Ovary (tissue), 3 donors: ENCODE measurements at regions not wholly inside any gene's neighbourhood (a gene's known extent, or its start where the extent isn't known, plus 50 kb on each side); places are given as distances from the start of the nearest gene placed in this dataset.

Experiments used
- CTCF ChIP-seq, 3 donors: fragments of 450-650 bp in 2 of 3; fragments of 200-600 bp in 1 of 3; IDR thresholded peaks; one replicate each; pipeline versions ENCODE4 v1.5.1 to v1.8.0; 2016 to 2022; ENCODE audit warnings: antibody characterized with exemption in 3 of 3, mild to moderate bottlenecking in 1 of 3
- EP300 ChIP-seq: sonication (generic); formaldehyde crosslinking; IDR thresholded peaks from one replicate; pipeline ENCODE4 v1.6.1; 2017; ENCODE audit warnings: antibody characterized with exemption
- POLR2A ChIP-seq: fragments of 450-650 bp; IDR thresholded peaks from one replicate; pipeline ENCODE4 v1.6.1; 2017; ENCODE audit warnings: antibody characterized with exemption, mild to moderate bottlenecking, moderate library complexity
- donor health status: DM: no; HTN: no; CAD: no.

GRCh38 chr4:54842226-54842625, 184.5 kb downstream of the KIT start:
- no peak for TF ChIP-seq CTCF (IDR thresholded peaks at IDR 0.05)
- TF ChIP-seq POLR2A: no peak
- no peak for TF ChIP-seq EP300
